B cell (primary cell): ENCODE measurements at regions not wholly inside any gene's neighbourhood (a gene's known extent, or its start where the extent isn't known, plus 50 kb on each side); places are given as distances from the start of the nearest gene placed in this dataset.

Source experiments
- ATAC-seq: fragments of 200-7000 bp; cut with Tn5 transposase; one replicate; pipeline ENCODE4 v1.10.0; 2021; ENCODE audit warnings: low read depth, mild to moderate bottlenecking, moderate number of reproducible peaks, moderate library complexity
- CTCF ChIA-PET: fragments of 350-600 bp; sonication (Branson Sonifier 250); formaldehyde crosslinking; loops from one replicate; lab custom pipeline; 2021; ENCODE audit warnings: antibody characterized with exemption, inconsistent platforms; lab: Charles Lee
- POLR2A ChIA-PET: fragments of 350-600 bp; sonication (Branson Sonifier 250); formaldehyde crosslinking; loops from one replicate; lab custom pipeline; 2021; ENCODE audit warnings: antibody characterized with exemption; lab: Charles Lee
- DNase-seq: peaks from one replicate; pipeline ENCODE4 v3.0.0; 2013
- H2AFZ ChIP-seq: 2 replicates; pipeline ENCODE4 v1.6.1; 2012; ENCODE audit warnings: mild to moderate bottlenecking, low read depth, low read length; ENCODE audit not compliant: insufficient read depth, poor library complexity, severe bottlenecking
- H3K27ac ChIP-seq, 2 donors: 1 replicate in 1 of 2; 2 replicates in 1 of 2; pipeline ENCODE4 v1.5.1; 2012 to 2013; ENCODE audit warnings: low read length in 2 of 2, mild to moderate bottlenecking in 2 of 2, moderate library complexity in 1 of 2
- H3K27me3 ChIP-seq, 4 experiments: fragments of 200-600 bp in 1 of 4; sonication (generic) in 1 of 4; replicated peaks in 1 of 4; 1 replicate in 2 of 4; 2 replicates in 2 of 4; pipeline versions ENCODE4 v1.6.1 to v1.7.0; 2013 to 2016; ENCODE audit warnings: low read length in 3 of 4, mild to moderate bottlenecking in 2 of 4, mixed read lengths in 1 of 4, moderate library complexity in 1 of 4; ENCODE audit not compliant: insufficient read depth in 4 of 4, control insufficient read depth in 3 of 4; ENCODE audit errors: control extremely low read depth in 1 of 4
- H3K36me3 ChIP-seq, 2 experiments: replicated peaks in 1 of 2; 1 replicate in 1 of 2; 2 replicates in 1 of 2; pipeline versions ENCODE4 v1.6.1 to v1.7.1; 2013; ENCODE audit warnings: low read length in 1 of 2; ENCODE audit not compliant: insufficient read depth in 2 of 2, control insufficient read depth in 1 of 2; ENCODE audit errors: control extremely low read depth in 1 of 2, extremely low read depth in 1 of 2
- H3K4me1 ChIP-seq, 2 donors: fragments of 200-600 bp in 1 of 2; sonication (generic) in 1 of 2; 1 replicate in 1 of 2; 2 replicates in 1 of 2; pipeline versions ENCODE4 v1.5.1 to v1.6.1; 2013 to 2017; ENCODE audit warnings: low read length in 2 of 2; ENCODE audit not compliant: control insufficient read depth in 2 of 2, insufficient read depth in 2 of 2
- H3K4me2 ChIP-seq: replicated peaks from 2 replicates; pipeline ENCODE3; 2012; ENCODE audit warnings: mild to moderate bottlenecking, low read depth, low read length; ENCODE audit not compliant: poor library complexity, severe bottlenecking
- H3K4me3 ChIP-seq, 5 experiments: fragments of 200-600 bp in 1 of 5; sonication (generic) in 1 of 5; 1 replicate in 3 of 5; 2 replicates in 2 of 5; pipeline versions ENCODE4 v1.5.1 to v1.7.0; 2011 to 2016; ENCODE audit warnings: low read length in 4 of 5, mild to moderate bottlenecking in 4 of 5, low read depth in 2 of 5, control low read depth in 1 of 5, moderate library complexity in 1 of 5; ENCODE audit not compliant: insufficient read depth in 1 of 5; ENCODE audit errors: control extremely low read depth in 1 of 5, extremely low read depth in 1 of 5
- H3K79me2 ChIP-seq: fragments of 200-600 bp; sonication (generic); one replicate; pipeline ENCODE4 v1.6.0; 2016; ENCODE audit warnings: low read length; ENCODE audit not compliant: control insufficient read depth, insufficient read depth
- H3K9ac ChIP-seq: fragments of 200-600 bp; sonication (generic); 2 replicates; pipeline ENCODE4 v1.6.1; 2017; ENCODE audit warnings: mild to moderate bottlenecking, low read length, moderate library complexity
- H3K9me3 ChIP-seq, 3 donors: one replicate each; pipeline versions ENCODE4 v1.6.1 to v1.7.1; 2013; ENCODE audit warnings: low read length in 2 of 3; ENCODE audit not compliant: control insufficient read depth in 2 of 3, insufficient read depth in 1 of 3; ENCODE audit errors: control extremely low read depth in 1 of 3
- H4K20me1 ChIP-seq: 2 replicates; pipeline ENCODE4 v1.6.0; 2012; ENCODE audit warnings: mild to moderate bottlenecking, low read length; ENCODE audit not compliant: insufficient read depth, control insufficient read depth, poor library complexity, severe bottlenecking
- H3K27ac Mint-ChIP-seq: one replicate; pipeline ENCODE4 v1.8.0; 2021; ENCODE audit warnings: mixed read lengths
- H3K27me3 Mint-ChIP-seq: one replicate; pipeline ENCODE4 v1.8.0; 2021; ENCODE audit warnings: mixed read lengths
- H3K4me1 Mint-ChIP-seq: one replicate; pipeline ENCODE4 v1.8.0; 2021; ENCODE audit warnings: mixed read lengths
- H3K4me3 Mint-ChIP-seq: one replicate; pipeline ENCODE4 v1.8.0; 2021; ENCODE audit warnings: mixed read lengths
- H3K9me3 Mint-ChIP-seq: one replicate; pipeline ENCODE4 v1.8.0; 2022; ENCODE audit warnings: mixed read lengths; ENCODE audit not compliant: insufficient read depth
- EZH2 ChIP-seq: IDR thresholded peaks from 2 replicates; pipeline ENCODE4 v1.6.1; 2012; ENCODE audit warnings: borderline replicate concordance, low read depth, mild to moderate bottlenecking, moderate library complexity, low read length; ENCODE audit not compliant: insufficient read depth, poor library complexity, severe bottlenecking
- WGBS: methylation state at CpG from one replicate; pipeline ENCODE4 v1.1.5; 2013; ENCODE audit warnings: missing lambda C conversion rate; ENCODE audit not compliant: insufficient coverage; 5-methylcytosine and 5-hydroxymethylcytosine counted together
- intact Hi-C: fragments of 100-400 bp; cut with micrococcal nuclease; formaldehyde crosslinking; loops from one replicate; pipeline ENCODE4 v1.10.0; 2022
- TF ChIP-seq, protein P1 (sequence below): fragments of 200-600 bp; IDR thresholded peaks from one replicate; pipeline ENCODE4 v1.8.0; 2022; ENCODE audit warnings: antibody characterized with exemption, mild to moderate bottlenecking

DNA sequence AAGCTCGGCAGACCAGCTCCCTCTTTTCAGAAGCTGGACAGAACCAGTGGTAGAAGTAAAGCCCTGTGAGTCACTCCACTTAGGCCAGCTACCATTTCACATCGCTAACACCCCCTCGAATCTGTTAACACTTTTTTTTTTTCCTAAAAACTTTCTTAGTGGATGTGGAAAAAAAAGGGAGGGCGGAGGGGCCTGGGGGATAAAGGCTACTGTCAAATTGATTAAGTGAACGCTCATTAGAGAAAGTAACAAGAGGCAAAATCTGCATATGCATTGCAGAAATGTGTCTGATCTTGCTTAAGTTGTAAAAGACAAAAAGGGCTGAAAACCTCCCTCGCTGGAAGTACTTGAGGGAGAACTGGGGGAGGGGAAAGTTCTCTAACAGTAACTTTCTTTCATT is 86.6 kb upstream of the OTX2 start:
- Mint-ChIP-seq H3K27ac (no peak overlapping the region), H3K4me1 (peaks cover 2% of the 10 kb centered on the region), H3K4me3 (no peak overlapping the region), H3K9me3 (no peaks in the 10 kb centered on the region), H3K27me3 (peaks cover 28% of the 10 kb centered on the region)
- ATAC-seq (no peak), DNase-seq (no peak)
- WGBS: 17% methylated on average over 1 of the region's 6 CpGs
- Histone ChIP-seq H3K79me2 (no peaks in the 10 kb centered on the region), H3K4me3 (no peak overlapping the region), H4K20me1 (no peaks in the 10 kb centered on the region), H3K27me3 (peaks cover 0 to 3% (median 0%) of the 10 kb centered on the region in 4 experiments), H3K9ac (no peak overlapping the region), H2AFZ (no peak overlapping the region), H3K9me3 (no peaks in the 10 kb centered on the region), H3K36me3 (no peaks in the 10 kb centered on the region), H3K4me2 (no peak overlapping the region), H3K27ac (no peak overlapping the region), H3K4me1 (no peaks in the 10 kb centered on the region)
- ChIA-PET CTCF (no interaction called here), POLR2A (no interaction called here)
- intact Hi-C loops: no loop called here
- TF ChIP-seq EZH2: no peak
- TF ChIP-seq, protein P1, sequence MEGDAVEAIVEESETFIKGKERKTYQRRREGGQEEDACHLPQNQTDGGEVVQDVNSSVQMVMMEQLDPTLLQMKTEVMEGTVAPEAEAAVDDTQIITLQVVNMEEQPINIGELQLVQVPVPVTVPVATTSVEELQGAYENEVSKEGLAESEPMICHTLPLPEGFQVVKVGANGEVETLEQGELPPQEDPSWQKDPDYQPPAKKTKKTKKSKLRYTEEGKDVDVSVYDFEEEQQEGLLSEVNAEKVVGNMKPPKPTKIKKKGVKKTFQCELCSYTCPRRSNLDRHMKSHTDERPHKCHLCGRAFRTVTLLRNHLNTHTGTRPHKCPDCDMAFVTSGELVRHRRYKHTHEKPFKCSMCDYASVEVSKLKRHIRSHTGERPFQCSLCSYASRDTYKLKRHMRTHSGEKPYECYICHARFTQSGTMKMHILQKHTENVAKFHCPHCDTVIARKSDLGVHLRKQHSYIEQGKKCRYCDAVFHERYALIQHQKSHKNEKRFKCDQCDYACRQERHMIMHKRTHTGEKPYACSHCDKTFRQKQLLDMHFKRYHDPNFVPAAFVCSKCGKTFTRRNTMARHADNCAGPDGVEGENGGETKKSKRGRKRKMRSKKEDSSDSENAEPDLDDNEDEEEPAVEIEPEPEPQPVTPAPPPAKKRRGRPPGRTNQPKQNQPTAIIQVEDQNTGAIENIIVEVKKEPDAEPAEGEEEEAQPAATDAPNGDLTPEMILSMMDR: no peak

DNA sequence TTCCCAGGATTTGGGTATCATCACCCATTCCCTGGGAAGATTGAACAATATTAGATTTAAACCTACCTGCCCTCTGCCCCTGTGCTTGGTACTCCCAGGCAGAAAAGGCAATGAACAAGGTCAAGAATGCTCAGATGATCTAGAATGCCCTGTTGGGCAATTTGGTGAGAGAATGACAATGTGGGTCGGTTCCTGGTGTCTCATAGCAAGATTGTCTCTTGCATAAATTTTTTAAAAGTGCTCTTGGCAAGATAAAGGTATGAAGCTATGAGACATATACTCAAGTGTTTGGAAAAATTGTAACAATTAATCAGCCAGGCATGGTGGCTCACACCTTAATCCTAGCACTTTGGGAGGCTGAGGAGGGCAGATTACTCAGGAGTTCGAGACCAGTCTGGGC is 86.0 kb upstream of the OTX2 start:
- H3K4me1 ChIP-seq: no peaks in the 10 kb centered on the region
- no peak for TF ChIP-seq EZH2
- TF ChIP-seq, protein P1: no peak
- DNase-seq: no peak
- POLR2A ChIA-PET: interaction anchor here (0.7 kb wide), 1 partner anchor 174 kb away, joined by 8 read pairs; no protein-coding TSS in a partner anchor
- no peaks in the 10 kb centered on the region for H3K79me2 ChIP-seq
- intact Hi-C loops: no loop called here
- H3K9ac ChIP-seq: no peak overlapping the region
- Mint-ChIP-seq H3K27me3 (peaks cover 34% of the 10 kb centered on the region), H3K9me3 (no peaks in the 10 kb centered on the region), H3K4me1 (peaks cover 2% of the 10 kb centered on the region), H3K27ac (no peak overlapping the region), H3K4me3 (no peak overlapping the region)
- WGBS: no CpG with 5 or more reads among the region's 2 CpGs
- H3K4me2 ChIP-seq: no peak overlapping the region
- H3K27ac ChIP-seq: no peak overlapping the region
- no peaks in the 10 kb centered on the region for H4K20me1 ChIP-seq
- H3K4me3 ChIP-seq: no peak overlapping the region
- H3K36me3 ChIP-seq: no peaks in the 10 kb centered on the region
- H2AFZ ChIP-seq: no peak overlapping the region
- CTCF ChIA-PET: no interaction called here
- no peak for ATAC-seq
- H3K9me3 ChIP-seq: no peaks in the 10 kb centered on the region
- H3K27me3 ChIP-seq: peaks cover 0 to 3% (median 0%) of the 10 kb centered on the region in 4 experiments
